IMR-90 (cell line): ENCODE measurements at regions not wholly inside any gene's neighbourhood (a gene's known extent, or its start where the extent isn't known, plus 50 kb on each side); places are given as distances from the start of the nearest gene placed in this dataset.

ENCODE experiments used
- ATAC-seq: fragments of 200-7000 bp; cut with Tn5 transposase; 2 replicates; pipeline ENCODE4 v1.9.1; 2020; ENCODE audit warnings: low read depth, mild to moderate bottlenecking, moderate library complexity
- BruUV-seq: library from RNA; stranded (reverse); fragments of 400-500 nt; replicated peaks from 2 replicates; lab custom pipeline; 2021; lab: Mats Ljungman, UMichigan
- CTCF ChIA-PET: fragments of 300-600 bp; formaldehyde crosslinking; extraction: SDS; loops from one replicate; lab custom pipeline; 2021; ENCODE audit warnings: antibody characterized with exemption; lab: Yijun Ruan, JAX
- POLR2A ChIA-PET: fragments of 300-600 bp; sonication (Branson Sonifier 250); formaldehyde crosslinking; loops from one replicate; lab custom pipeline; 2022; ENCODE audit warnings: antibody characterized with exemption; ENCODE audit not compliant: unreplicated experiment; lab: Charles Lee
- DNase-seq: peaks from one replicate; pipeline ENCODE4 v3.0.0; 2013
- H2AFZ ChIP-seq: replicated peaks from 2 replicates; pipeline ENCODE3; 2013; ENCODE audit warnings: low read length, mild to moderate bottlenecking; ENCODE audit not compliant: poor library complexity
- H2AK5ac ChIP-seq: 2 replicates; pipeline ENCODE4 v1.6.1; 2013; ENCODE audit warnings: low read depth, low read length, inconsistent platforms
- H2AK9ac ChIP-seq: replicated peaks from 2 replicates; pipeline ENCODE3; 2013; ENCODE audit warnings: mild to moderate bottlenecking, low read depth, low read length, moderate library complexity; ENCODE audit not compliant: poor library complexity
- H2BK120ac ChIP-seq: 2 replicates; pipeline ENCODE4 v1.6.1; 2013; ENCODE audit warnings: low read depth, low read length, inconsistent platforms
- H2BK15ac ChIP-seq: 3 replicates; pipeline ENCODE4 v1.6.1; 2013; ENCODE audit warnings: low read depth, low read length, inconsistent platforms
- H2BK20ac ChIP-seq: 2 replicates; pipeline ENCODE4 v1.6.1; 2013; ENCODE audit warnings: low read depth, mild to moderate bottlenecking, inconsistent platforms, low read length, moderate library complexity
- H2BK5ac ChIP-seq: 2 replicates; pipeline ENCODE4 v1.6.1; 2013; ENCODE audit warnings: mild to moderate bottlenecking, low read depth, low read length, inconsistent platforms; ENCODE audit not compliant: poor library complexity, severe bottlenecking
- H3K14ac ChIP-seq: replicated peaks from 2 replicates; pipeline ENCODE4 v1.6.1; 2013; ENCODE audit warnings: low read depth, low read length, inconsistent platforms
- H3K18ac ChIP-seq: 2 replicates; pipeline ENCODE4 v1.6.1; 2013; ENCODE audit warnings: low read depth, low read length, control low read depth
- H3K23ac ChIP-seq: 2 replicates; pipeline ENCODE4 v1.6.1; 2013; ENCODE audit warnings: low read depth, low read length, inconsistent platforms
- H3K27ac ChIP-seq: 2 replicates; pipeline ENCODE4 v1.5.1; 2013; ENCODE audit warnings: mild to moderate bottlenecking, control low read depth, low read length; ENCODE audit not compliant: insufficient read depth
- H3K27me3 ChIP-seq: 2 replicates; pipeline ENCODE4 v1.6.1; 2013; ENCODE audit warnings: low read length; ENCODE audit not compliant: control insufficient read depth, insufficient read depth
- H3K36me3 ChIP-seq: 2 replicates; pipeline ENCODE4 v1.6.1; 2013; ENCODE audit warnings: low read length, mixed read lengths; ENCODE audit not compliant: control insufficient read depth, insufficient read depth
- H3K4ac ChIP-seq: 2 replicates; pipeline ENCODE4 v1.6.1; 2013; ENCODE audit warnings: low read depth, low read length, inconsistent platforms
- H3K4me1 ChIP-seq: 2 replicates; pipeline ENCODE4 v1.6.1; 2013; ENCODE audit warnings: low read length, mixed read lengths; ENCODE audit not compliant: control insufficient read depth, insufficient read depth
- H3K4me2 ChIP-seq: 2 replicates; pipeline ENCODE4 v1.6.1; 2013; ENCODE audit warnings: low read depth, mild to moderate bottlenecking, control low read depth, low read length, moderate library complexity
- H3K4me3 ChIP-seq: 2 replicates; pipeline ENCODE4 v1.5.1; 2013; ENCODE audit warnings: low read depth, mild to moderate bottlenecking, control low read depth, low read length, moderate library complexity; ENCODE audit not compliant: insufficient read depth
- H3K56ac ChIP-seq: 2 replicates; pipeline ENCODE4 v1.6.1; 2013; ENCODE audit warnings: low read length, inconsistent platforms; ENCODE audit not compliant: insufficient read depth; ENCODE audit errors: extremely low read depth
- H3K79me1 ChIP-seq, 2 experiments: 2 replicates each; pipeline ENCODE4 v1.6.1; 2013; ENCODE audit warnings: low read length in 2 of 2, inconsistent platforms in 1 of 2, low read depth in 1 of 2
- H3K9ac ChIP-seq: 2 replicates; pipeline ENCODE4 v1.6.1; 2013; ENCODE audit warnings: low read depth, low read length, control low read depth
- H3K9me1 ChIP-seq: 2 replicates; pipeline ENCODE4 v1.6.1; 2013; ENCODE audit warnings: low read length, inconsistent platforms; ENCODE audit not compliant: insufficient read depth
- H3K9me3 ChIP-seq: 2 replicates; pipeline ENCODE4 v1.6.1; 2013; ENCODE audit warnings: low read length; ENCODE audit not compliant: control insufficient read depth, insufficient read depth
- H4K20me1 ChIP-seq: 2 replicates; pipeline ENCODE4 v1.6.1; 2013; ENCODE audit warnings: low read length, inconsistent platforms; ENCODE audit not compliant: insufficient read depth
- H4K5ac ChIP-seq: 2 replicates; pipeline ENCODE4 v1.6.1; 2013; ENCODE audit warnings: mild to moderate bottlenecking, low read depth, low read length, control low read depth
- H4K8ac ChIP-seq, 2 experiments: 2 replicates each; pipeline ENCODE4 v1.6.1; 2013; ENCODE audit warnings: low read depth in 2 of 2, low read length in 2 of 2, control low read depth in 1 of 2, inconsistent platforms in 1 of 2
- H4K91ac ChIP-seq: 2 replicates; pipeline ENCODE4 v1.6.1; 2013; ENCODE audit warnings: low read depth, low read length, inconsistent platforms; ENCODE audit not compliant: insufficient read depth
- BHLHE40 ChIP-seq: fragments of 150-350 bp; IDR thresholded peaks from 2 replicates; pipeline ENCODE4 v1.6.1; 2016; ENCODE audit warnings: mild to moderate bottlenecking, low read depth, low read length
- FOS ChIP-seq: fragments of 150-350 bp; IDR thresholded peaks from 2 replicates; pipeline ENCODE4 v1.6.1; 2016; ENCODE audit warnings: low read depth, low read length
- MAZ ChIP-seq: IDR thresholded peaks from 2 replicates; pipeline ENCODE4 v1.6.1; 2012; ENCODE audit warnings: low read depth, mild to moderate bottlenecking, low read length, improper control_type of control experiment, moderate library complexity, borderline replicate concordance
- RCOR1 ChIP-seq: IDR thresholded peaks from 2 replicates; pipeline ENCODE4 v1.6.1; 2012; ENCODE audit warnings: mild to moderate bottlenecking, low read length, improper control_type of control experiment; ENCODE audit not compliant: insufficient replicate concordance
- RFX5 ChIP-seq: IDR thresholded peaks from 2 replicates; pipeline ENCODE4 v1.8.0; 2012; ENCODE audit warnings: low read depth, mild to moderate bottlenecking, low read length, moderate library complexity
- WGBS, 2 experiments: methylation state at CpG; one replicate each; pipeline versions ENCODE4 v1.1.5 to v1.1.7; 2013; ENCODE audit warnings: missing lambda C conversion rate in 2 of 2; ENCODE audit not compliant: insufficient read length in 1 of 2; ENCODE audit errors: extremely low coverage in 2 of 2; 5-methylcytosine and 5-hydroxymethylcytosine counted together
- dilution Hi-C: fragments of 300-500 bp; cut with HindIII; formaldehyde crosslinking; loops from one replicate; pipeline ENCODE4 v1.14.3; 2018; ENCODE audit warnings: low sequenced_read_pairs; ENCODE audit not compliant: unreplicated experiment
- in situ Hi-C: fragments of 300-500 bp; cut with MboI; formaldehyde crosslinking; loops from 3 replicates; pipeline ENCODE4 v1.14.3; 2019; ENCODE audit warnings: low sequenced_read_pairs, inconsistent platforms, mixed read lengths
- intact Hi-C: fragments of 100-400 bp; cut with micrococcal nuclease; formaldehyde crosslinking; loops from 2 replicates; pipeline ENCODE4 v1.10.0; 2022
- TF ChIP-seq, protein P1 (sequence below): conservative IDR thresholded peaks from 2 replicates; pipeline ENCODE4 v1.5.1; 2012; ENCODE audit warnings: mild to moderate bottlenecking, low read depth, low read length, improper control_type of control experiment
- TF ChIP-seq, protein P2 (sequence below): fragments of 150-350 bp; IDR thresholded peaks from 2 replicates; pipeline ENCODE4 v1.6.1; 2016; ENCODE audit warnings: low read depth, mild to moderate bottlenecking, low read length, moderate library complexity, borderline replicate concordance

DNA sequence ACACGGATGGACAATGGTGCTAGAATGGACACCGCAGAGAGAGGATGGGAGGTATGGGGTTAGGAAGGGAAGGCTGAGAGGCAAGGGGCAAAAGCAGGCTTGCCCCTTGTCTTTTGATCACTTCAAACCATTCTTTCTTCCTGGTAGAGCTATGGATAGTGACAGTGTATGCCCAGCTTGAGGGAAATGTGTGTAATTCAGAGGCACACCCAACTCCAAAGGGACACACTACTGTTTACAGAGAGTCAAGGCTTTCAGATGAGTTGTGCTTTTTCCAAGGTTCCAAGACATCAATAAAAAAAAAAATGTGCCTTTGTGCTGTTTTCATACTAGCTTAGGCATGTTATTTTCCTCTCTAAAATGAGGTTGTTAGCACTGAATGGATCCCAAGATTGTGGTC is 185.0 kb downstream of the MCHR2 start:
- no peak overlapping the region for H3K18ac ChIP-seq
- DNase-seq: no peak
- H2AK5ac ChIP-seq: no peak overlapping the region
- H2BK5ac ChIP-seq: no peak overlapping the region
- H3K36me3 ChIP-seq: no peaks in the 10 kb centered on the region
- no peak overlapping the region for H3K9ac ChIP-seq
- intact Hi-C loops (no loop called here), dilution Hi-C loops (no loop called here), in situ Hi-C loops (no loop called here)
- no peak overlapping the region for H2AK9ac ChIP-seq
- H3K79me1 ChIP-seq: no peaks in the 10 kb centered on the region
- BruUV-seq: no TSS peak
- no peak overlapping the region for H3K23ac ChIP-seq
- no peak overlapping the region for H2AFZ ChIP-seq
- H3K4me2 ChIP-seq: no peak overlapping the region
- H3K27me3 ChIP-seq: peaks cover 11% of the 10 kb centered on the region
- no peak overlapping the region for H3K4me3 ChIP-seq
- H3K14ac ChIP-seq: no peak overlapping the region
- POLR2A ChIA-PET: interaction anchor here (0.6 kb wide), 1 partner anchor 13 kb away, joined by 3 read pairs; no protein-coding TSS in a partner anchor
- H4K5ac ChIP-seq: no peak overlapping the region
- 78% methylated on average over 1 of the region's 2 CpGs; no CpG with 5 or more reads in 1 of the 2 experiments for WGBS, 2 experiments
- H2BK20ac ChIP-seq: no peak overlapping the region
- no peak overlapping the region for H4K91ac ChIP-seq
- H3K4ac ChIP-seq: no peak overlapping the region
- H2BK120ac ChIP-seq: no peak overlapping the region
- TF ChIP-seq RCOR1: no peak
- TF ChIP-seq, protein P1, sequence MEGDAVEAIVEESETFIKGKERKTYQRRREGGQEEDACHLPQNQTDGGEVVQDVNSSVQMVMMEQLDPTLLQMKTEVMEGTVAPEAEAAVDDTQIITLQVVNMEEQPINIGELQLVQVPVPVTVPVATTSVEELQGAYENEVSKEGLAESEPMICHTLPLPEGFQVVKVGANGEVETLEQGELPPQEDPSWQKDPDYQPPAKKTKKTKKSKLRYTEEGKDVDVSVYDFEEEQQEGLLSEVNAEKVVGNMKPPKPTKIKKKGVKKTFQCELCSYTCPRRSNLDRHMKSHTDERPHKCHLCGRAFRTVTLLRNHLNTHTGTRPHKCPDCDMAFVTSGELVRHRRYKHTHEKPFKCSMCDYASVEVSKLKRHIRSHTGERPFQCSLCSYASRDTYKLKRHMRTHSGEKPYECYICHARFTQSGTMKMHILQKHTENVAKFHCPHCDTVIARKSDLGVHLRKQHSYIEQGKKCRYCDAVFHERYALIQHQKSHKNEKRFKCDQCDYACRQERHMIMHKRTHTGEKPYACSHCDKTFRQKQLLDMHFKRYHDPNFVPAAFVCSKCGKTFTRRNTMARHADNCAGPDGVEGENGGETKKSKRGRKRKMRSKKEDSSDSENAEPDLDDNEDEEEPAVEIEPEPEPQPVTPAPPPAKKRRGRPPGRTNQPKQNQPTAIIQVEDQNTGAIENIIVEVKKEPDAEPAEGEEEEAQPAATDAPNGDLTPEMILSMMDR: no peak
- TF ChIP-seq, protein P2, sequence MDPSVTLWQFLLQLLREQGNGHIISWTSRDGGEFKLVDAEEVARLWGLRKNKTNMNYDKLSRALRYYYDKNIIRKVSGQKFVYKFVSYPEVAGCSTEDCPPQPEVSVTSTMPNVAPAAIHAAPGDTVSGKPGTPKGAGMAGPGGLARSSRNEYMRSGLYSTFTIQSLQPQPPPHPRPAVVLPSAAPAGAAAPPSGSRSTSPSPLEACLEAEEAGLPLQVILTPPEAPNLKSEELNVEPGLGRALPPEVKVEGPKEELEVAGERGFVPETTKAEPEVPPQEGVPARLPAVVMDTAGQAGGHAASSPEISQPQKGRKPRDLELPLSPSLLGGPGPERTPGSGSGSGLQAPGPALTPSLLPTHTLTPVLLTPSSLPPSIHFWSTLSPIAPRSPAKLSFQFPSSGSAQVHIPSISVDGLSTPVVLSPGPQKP: no peak
- TF ChIP-seq FOS: no peak
- no peak for TF ChIP-seq RFX5
- TF ChIP-seq BHLHE40: no peak
- no peak for TF ChIP-seq MAZ
- H4K20me1 ChIP-seq: no peaks in the 10 kb centered on the region
- no peak overlapping the region for H4K8ac ChIP-seq
- H3K56ac ChIP-seq: no peak overlapping the region
- no peaks in the 10 kb centered on the region for H3K4me1 ChIP-seq
- no peak overlapping the region for H3K27ac ChIP-seq
- no peak overlapping the region for H2BK15ac ChIP-seq
- H3K9me3 ChIP-seq: no peaks in the 10 kb centered on the region
- H3K9me1 ChIP-seq: no peaks in the 10 kb centered on the region
- CTCF ChIA-PET: no interaction called here
- ATAC-seq: no peak
